ENCODE measurements at regions not wholly inside any gene's neighbourhood (a gene's known extent, or its start where the extent isn't known, plus 50 kb on each side); places are given as distances from the start of the nearest gene placed in this dataset.

DNA sequence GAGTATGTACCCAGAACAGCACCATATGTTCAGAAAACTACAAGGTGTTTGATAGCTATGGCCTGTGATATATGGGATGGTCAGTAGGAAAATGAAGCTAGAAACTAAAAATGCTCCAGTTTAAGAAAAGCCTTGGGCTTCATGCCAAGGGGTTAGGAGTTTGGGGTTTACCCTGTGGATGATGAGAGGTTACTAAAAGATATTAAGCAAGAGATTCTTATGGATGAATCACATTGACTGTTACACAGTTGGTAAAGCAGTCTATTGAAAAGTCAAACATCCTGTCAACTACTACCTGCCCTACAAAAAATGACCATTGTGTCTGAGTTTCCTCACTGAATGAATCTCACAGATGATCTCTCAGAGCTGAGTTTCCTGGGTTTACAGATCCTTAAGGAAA, 166.2 kb upstream of the INHBA start:
- H3K9me3 ChIP-seq: no peaks in the 10 kb centered on the region
- H3K27me3 ChIP-seq: no peaks in the 10 kb centered on the region
- DNase-seq: no peak
- no peaks in the 10 kb centered on the region for H3K4me1 ChIP-seq
- H3K27ac ChIP-seq: no peak overlapping the region
- H3K4me3 ChIP-seq (replicated peaks in 1 of 3): no peak overlapping the region
- intact Hi-C loops (cut with DNase I): no loop called here
- H3K36me3 ChIP-seq: no peaks in the 10 kb centered on the region
- TF ChIP-seq POLR2A (IDR thresholded peaks at IDR 0.05): no peak
- TF ChIP-seq, protein P1, sequence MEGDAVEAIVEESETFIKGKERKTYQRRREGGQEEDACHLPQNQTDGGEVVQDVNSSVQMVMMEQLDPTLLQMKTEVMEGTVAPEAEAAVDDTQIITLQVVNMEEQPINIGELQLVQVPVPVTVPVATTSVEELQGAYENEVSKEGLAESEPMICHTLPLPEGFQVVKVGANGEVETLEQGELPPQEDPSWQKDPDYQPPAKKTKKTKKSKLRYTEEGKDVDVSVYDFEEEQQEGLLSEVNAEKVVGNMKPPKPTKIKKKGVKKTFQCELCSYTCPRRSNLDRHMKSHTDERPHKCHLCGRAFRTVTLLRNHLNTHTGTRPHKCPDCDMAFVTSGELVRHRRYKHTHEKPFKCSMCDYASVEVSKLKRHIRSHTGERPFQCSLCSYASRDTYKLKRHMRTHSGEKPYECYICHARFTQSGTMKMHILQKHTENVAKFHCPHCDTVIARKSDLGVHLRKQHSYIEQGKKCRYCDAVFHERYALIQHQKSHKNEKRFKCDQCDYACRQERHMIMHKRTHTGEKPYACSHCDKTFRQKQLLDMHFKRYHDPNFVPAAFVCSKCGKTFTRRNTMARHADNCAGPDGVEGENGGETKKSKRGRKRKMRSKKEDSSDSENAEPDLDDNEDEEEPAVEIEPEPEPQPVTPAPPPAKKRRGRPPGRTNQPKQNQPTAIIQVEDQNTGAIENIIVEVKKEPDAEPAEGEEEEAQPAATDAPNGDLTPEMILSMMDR (IDR thresholded peaks at IDR 0.05): no peak

DNA sequence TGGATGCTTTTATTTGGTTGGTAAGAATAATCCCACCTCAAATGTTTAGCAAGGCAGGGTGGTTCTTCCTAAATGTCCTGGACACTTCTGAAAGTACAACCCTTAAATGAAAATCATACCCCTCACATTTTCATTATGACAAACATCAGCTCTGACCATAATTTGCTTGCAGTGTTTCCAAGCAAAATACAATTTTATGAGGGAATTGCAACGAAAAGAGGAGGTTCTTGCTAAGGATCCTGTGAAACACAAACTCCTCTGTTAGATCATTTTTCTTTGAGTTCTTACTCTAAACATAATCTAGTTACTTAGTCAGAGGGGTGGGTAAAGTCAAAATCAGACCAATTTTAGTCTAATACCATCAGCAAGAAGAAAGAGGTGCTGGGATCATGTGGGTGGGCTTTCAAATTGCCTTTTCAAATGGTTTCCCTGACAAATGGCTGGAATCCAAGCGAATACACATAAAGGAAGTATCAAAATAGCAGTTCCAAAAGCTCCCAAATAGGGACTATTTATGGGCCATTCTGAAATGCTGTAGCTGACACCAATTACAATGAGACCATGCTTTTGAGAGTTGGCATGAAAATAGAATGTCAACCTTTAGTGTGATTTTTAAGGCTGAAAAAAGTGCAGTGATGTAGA, 164.9 kb upstream of the INHBA start:
- TF ChIP-seq, protein P1 (IDR thresholded peaks at IDR 0.05): no peak
- no peak for TF ChIP-seq POLR2A (IDR thresholded peaks at IDR 0.05)
- Histone ChIP-seq H3K9me3 (no peaks in the 10 kb centered on the region), H3K4me1 (no peaks in the 10 kb centered on the region), H3K27ac (no peak overlapping the region), H3K36me3 (no peaks in the 10 kb centered on the region), H3K27me3 (no peaks in the 10 kb centered on the region), H3K4me3 (replicated peaks in 1 of 3) (no peak overlapping the region)
- no peak for DNase-seq
- intact Hi-C loops (cut with DNase I): no loop called here
- 36 to 67% methylated on average over 2 of the region's 2 CpGs for WGBS, 2 donors

DNA sequence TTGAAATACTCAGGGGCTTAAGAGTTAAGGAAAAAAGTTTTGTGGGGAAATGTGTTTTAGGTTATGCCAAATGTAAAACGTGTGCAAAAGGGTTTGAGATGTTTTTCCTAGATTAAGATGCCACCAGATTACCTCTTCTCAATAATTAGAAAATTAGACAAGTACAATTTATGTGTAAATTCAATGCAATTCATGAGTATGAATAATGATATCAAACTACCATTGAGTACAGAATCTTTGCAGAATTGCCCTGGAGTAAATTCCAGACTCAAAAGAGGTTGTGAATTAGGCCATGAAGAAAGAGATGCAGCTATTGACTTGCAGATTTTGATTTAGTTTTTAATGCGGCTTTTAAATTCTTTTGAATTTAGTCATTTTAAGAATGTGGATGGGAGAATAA, 159.4 kb upstream of the INHBA start:
- Histone ChIP-seq H3K4me3 (replicated peaks in 1 of 3) (no peak overlapping the region), H3K4me1 (no peaks in the 10 kb centered on the region), H3K36me3 (no peaks in the 10 kb centered on the region), H3K27me3 (no peaks in the 10 kb centered on the region), H3K27ac (no peak overlapping the region), H3K9me3 (no peaks in the 10 kb centered on the region)
- TF ChIP-seq POLR2A (IDR thresholded peaks at IDR 0.05): no peak
- TF ChIP-seq, protein P1 (IDR thresholded peaks at IDR 0.05): no peak
- WGBS, 2 donors: 72 to 78% methylated on average over 2 of the region's 2 CpGs
- DNase-seq: no peak
- intact Hi-C loops (cut with DNase I): no loop called here

DNA sequence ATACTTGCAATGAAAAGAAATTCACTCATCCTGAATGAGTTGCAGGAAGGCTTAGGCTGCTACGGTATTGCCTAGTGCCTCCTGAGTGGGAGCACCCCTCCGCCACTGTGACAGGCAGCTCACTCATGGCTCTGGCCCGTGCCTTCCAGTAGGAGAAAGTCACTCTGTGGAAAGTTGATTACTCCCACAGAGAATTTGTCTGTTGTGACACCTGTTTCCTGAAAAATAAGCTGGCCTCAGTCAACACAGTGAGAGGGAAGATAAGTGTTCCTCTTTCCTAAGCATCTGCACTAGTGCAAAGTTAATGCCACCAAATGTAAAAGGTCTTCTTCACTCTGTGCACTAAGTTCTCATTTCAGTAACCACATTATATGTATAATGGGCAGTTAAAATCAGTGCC, 158.8 kb upstream of the INHBA start:
- H3K36me3 ChIP-seq: no peaks in the 10 kb centered on the region
- H3K9me3 ChIP-seq: no peaks in the 10 kb centered on the region
- intact Hi-C loops (cut with DNase I): no loop called here
- no peaks in the 10 kb centered on the region for H3K4me1 ChIP-seq
- H3K27me3 ChIP-seq: no peaks in the 10 kb centered on the region
- no peak for TF ChIP-seq POLR2A (IDR thresholded peaks at IDR 0.05)
- TF ChIP-seq, protein P1 (IDR thresholded peaks at IDR 0.05): no peak
- H3K4me3 ChIP-seq (replicated peaks in 1 of 3): no peak overlapping the region
- H3K27ac ChIP-seq: no peak overlapping the region
- DNase-seq: no peak
- 49 to 73% methylated on average over 3 of the region's 3 CpGs for WGBS, 2 donors

DNA sequence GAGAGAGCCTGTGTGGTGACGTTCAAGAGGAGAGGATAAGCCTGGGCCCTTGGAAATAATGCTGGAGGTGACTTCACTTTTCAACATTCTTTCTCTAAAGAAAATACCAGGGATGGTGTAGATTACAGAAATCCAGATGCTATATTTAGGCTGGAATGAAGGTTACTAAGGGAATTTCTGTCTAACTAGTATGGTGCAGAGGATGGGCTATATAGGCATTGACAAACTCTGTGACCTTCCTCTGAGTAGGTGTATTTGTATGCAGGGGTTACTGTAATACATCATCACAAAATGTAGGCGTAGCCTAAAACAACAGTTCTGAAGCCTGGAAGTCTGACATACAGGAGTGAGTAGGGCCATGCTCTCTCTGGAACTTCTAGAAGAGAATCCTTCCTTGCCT, 155.3 kb upstream of the INHBA start:
- 85 to 88% methylated on average over 2 of the region's 2 CpGs for WGBS, 2 donors
- no peak for TF ChIP-seq POLR2A (IDR thresholded peaks at IDR 0.05)
- TF ChIP-seq, protein P1 (IDR thresholded peaks at IDR 0.05): no peak
- no peak for DNase-seq
- no peaks in the 10 kb centered on the region for H3K36me3 ChIP-seq
- no peaks in the 10 kb centered on the region for H3K27me3 ChIP-seq
- intact Hi-C loops (cut with DNase I): no loop called here
- no peak overlapping the region for H3K27ac ChIP-seq
- no peaks in the 10 kb centered on the region for H3K9me3 ChIP-seq
- H3K4me3 ChIP-seq (replicated peaks in 1 of 3): no peak overlapping the region
- no peaks in the 10 kb centered on the region for H3K4me1 ChIP-seq
